Left renal pelvis (tissue), 4 donors: ENCODE measurements at regions not wholly inside any gene's neighbourhood (a gene's known extent, or its start where the extent isn't known, plus 50 kb on each side); places are given as distances from the start of the nearest gene placed in this dataset.
"Not testable (repeated sequence)": the region's sequence is repeated elsewhere in the genome, so short reads cannot be mapped to it uniquely, and the experiment has no call there.

Source experiments
- DNase-seq, 4 donors: peaks; one replicate each; pipeline ENCODE4 v3.0.0-alpha.2; 2013; ENCODE audit warnings: low read depth in 4 of 4, low spot score in 3 of 4

- no peak for DNase-seq
Measured at GRCh38 chr15:55126111-55126510, 70.6 kb downstream of the RSL24D1 start.

GRCh38 chr15:55124616-55125015 lies 72.1 kb downstream of the RSL24D1 start:
- no peak for DNase-seq

- no peak for DNase-seq
Measured at GRCh38 chr15:55118344-55118870, 78.3 kb downstream of the RSL24D1 start.

- DNase-seq: no peak
Measured at GRCh38 chr15:55116636-55117035, 80.1 kb downstream of the RSL24D1 start.

- DNase-seq: no peak
Measured at GRCh38 chr15:55113736-55114135, 83.0 kb downstream of the RSL24D1 start.

GRCh38 chr15:55112706-55113105 lies 84.0 kb downstream of the RSL24D1 start:
- DNase-seq: no peak

- DNase-seq: no peak
Measured at GRCh38 chr15:55110446-55110845, 86.3 kb downstream of the RSL24D1 start.

- DNase-seq: peak in 3 of 4 donors; percentile 41 to 56 (median 41)
Measured at GRCh38 chr15:55108858-55109518, 87.8 kb downstream of the RSL24D1 start.

GRCh38 chr15:55108448-55108847 lies 88.3 kb downstream of the RSL24D1 start:
- no peak for DNase-seq

- DNase-seq: no peak
Measured at GRCh38 chr15:55106155-55106554, 90.6 kb downstream of the RSL24D1 start.

- DNase-seq: no peak
Measured at GRCh38 chr15:55094136-55094535, 102.6 kb downstream of the RSL24D1 start.

GRCh38 chr15:55088207-55088606 lies 108.5 kb downstream of the RSL24D1 start:
- no peak for DNase-seq

- DNase-seq: no peak
Measured at GRCh38 chr15:55084673-55085072, 112.1 kb downstream of the RSL24D1 start.

GRCh38 chr15:55084216-55084615 lies 112.5 kb downstream of the RSL24D1 start:
- DNase-seq: no peak

- DNase-seq: not testable (repeated sequence)
Measured at GRCh38 chr15:55077052-55077451, 119.7 kb downstream of the RSL24D1 start.

- DNase-seq: no peak
Measured at GRCh38 chr15:55074431-55074830, 122.3 kb downstream of the RSL24D1 start.

- not testable (repeated sequence) for DNase-seq
Measured at GRCh38 chr15:55063970-55064369, 132.8 kb downstream of the RSL24D1 start.

GRCh38 chr15:55060836-55061235 lies 135.9 kb downstream of the RSL24D1 start:
- no peak for DNase-seq

- no peak for DNase-seq
Measured at GRCh38 chr15:55056500-55056899, 140.2 kb downstream of the RSL24D1 start.

GRCh38 chr15:55044162-55044561 lies 152.6 kb downstream of the RSL24D1 start:
- no peak for DNase-seq

- DNase-seq: no peak
Measured at GRCh38 chr15:55037071-55037470, 159.7 kb downstream of the RSL24D1 start.

- no peak for DNase-seq
Measured at GRCh38 chr15:55035749-55036148, 161.0 kb downstream of the RSL24D1 start.

GRCh38 chr15:55033574-55033973 lies 163.2 kb downstream of the RSL24D1 start:
- no peak for DNase-seq
